Erythroblast (primary cell): ENCODE measurements at regions not wholly inside any gene's neighbourhood (a gene's known extent, or its start where the extent isn't known, plus 50 kb on each side); places are given as distances from the start of the nearest gene placed in this dataset.

Experiments
- GATA1 ChIP-seq: IDR thresholded peaks from 2 replicates; pipeline ENCODE4 v1.6.1; 2011; ENCODE audit warnings: low read depth, mild to moderate bottlenecking, control low read depth, low read length, moderate library complexity
- POLR2A ChIP-seq: IDR thresholded peaks from 2 replicates; pipeline ENCODE4 v1.6.1; 2011; ENCODE audit warnings: mild to moderate bottlenecking, low read length

GRCh38 chr2:180707175-180707883 is 273.1 kb upstream of the UBE2E3 start:
- TF ChIP-seq POLR2A (no peak), GATA1 (no peak)
